Pancreas (tissue), 10 donors: ENCODE measurements at regions not wholly inside any gene's neighbourhood (a gene's known extent, or its start where the extent isn't known, plus 50 kb on each side); places are given as distances from the start of the nearest gene placed in this dataset.

ENCODE experiments used
- ATAC-seq, 4 donors: fragments of 200-7000 bp; cut with Tn5 transposase; one replicate each; pipeline versions ENCODE4 v1.8.0 to v1.9.1; 2020; ENCODE audit warnings: mild to moderate bottlenecking in 4 of 4, moderate library complexity in 4 of 4
- DNase-seq, 6 donors: peaks; one replicate each; pipeline ENCODE4 v3.0.0-alpha.2; 2020
- FAIRE-seq: peaks from 2 replicates; lab custom pipeline; 2012; peaks lifted over from hg19 to GRCh38; lab: Jason Lieb, UNC
- H3K27ac ChIP-seq, 4 donors: fragments of 200-600 bp; sonication (generic); 1 replicate in 3 of 4; 2 replicates in 1 of 4; pipeline versions ENCODE4 v1.5.0 to v1.8.0; 2020
- H3K27me3 ChIP-seq, 4 donors: fragments of 200-600 bp; one replicate each; pipeline ENCODE4 v1.8.0; 2021
- H3K36me3 ChIP-seq, 3 donors: fragments of 200-600 bp; sonication (generic) in 1 of 3; one replicate each; pipeline versions ENCODE4 v1.5.0 to v1.8.0; 2020 to 2021
- H3K4me1 ChIP-seq, 3 donors: fragments of 200-600 bp; one replicate each; pipeline ENCODE4 v1.8.0; 2021
- H3K4me3 ChIP-seq, 4 donors: fragments of 200-600 bp; sonication (generic) in 2 of 4; one replicate each; pipeline versions ENCODE4 v1.5.0 to v1.8.0; 2020 to 2021
- H3K9me3 ChIP-seq, 4 donors: fragments of 200-600 bp; one replicate each; pipeline ENCODE4 v1.8.0; 2021
- CTCF ChIP-seq, 4 donors: fragments of 200-600 bp; sonication (generic) in 3 of 4; IDR thresholded peaks; one replicate each; pipeline versions ENCODE4 v1.5.0 to v1.8.0; 2021; ENCODE audit warnings: antibody characterized with exemption in 4 of 4
- WGBS, 2 donors: extraction: QIAGEN DNeasy Blood & Tissue Kit; methylation state at CpG; one replicate each; pipeline ENCODE4 v1.1.7; 2013; 5-methylcytosine and 5-hydroxymethylcytosine counted together
- intact Hi-C, 3 donors: fragments of 100-400 bp; cut with DNase I; formaldehyde crosslinking; loops; one replicate each; pipeline versions ENCODE4 v1.11.1 to v1.14.2; 2022
- donor health status: healthy with polysubstance abuse.
- donor health status: DM: no; HTN: no; CAD: no; lungs with moderate emphysema.
- donor health status: DM: no; HTN: no; CAD: no.
- donor health status: control.
- donor health status: control.
- donor health status: Bipolar disorder and iron deficiency.
- donor health status: DM: yes; HTN: yes; CAD: no.
- donor health status: DM: no; HTN: no; CAD: no.
- donor health status: DM: no; HTN: no; CAD: no.
- donor health status: DM: yes; HTN: yes; CAD: no.

- FAIRE-seq (no peak), ATAC-seq (no peak), DNase-seq (no peak)
- peaks cover 0 to 3% (median 0%) of the 10 kb centered on the region in 4 donors for H3K27me3 ChIP-seq
- WGBS, 2 donors = 51 to 52% methylated on average over 2 of the region's 2 CpGs
- no peak overlapping the region for H3K4me3 ChIP-seq
- H3K27ac ChIP-seq = no peak overlapping the region
- intact Hi-C loops = no loop called here
- H3K4me1 ChIP-seq = no peaks in the 10 kb centered on the region
- H3K36me3 ChIP-seq = no peaks in the 10 kb centered on the region
- TF ChIP-seq CTCF (IDR thresholded peaks at IDR 0.05) = no peak
- H3K9me3 ChIP-seq = no peaks in the 10 kb centered on the region
These were observed 476.5 kb upstream of the PCDH15 start for GRCh38 chr10:55277549-55277948.

GRCh38 chr10:55274367-55274766 lies 473.3 kb upstream of the PCDH15 start:
- H3K36me3 ChIP-seq = no peaks in the 10 kb centered on the region
- TF ChIP-seq CTCF (IDR thresholded peaks at IDR 0.05) = no peak
- peaks cover 0 to 3% (median 0%) of the 10 kb centered on the region in 4 donors for H3K27me3 ChIP-seq
- no peak overlapping the region for H3K27ac ChIP-seq
- DNase-seq (no peak), ATAC-seq (no peak), FAIRE-seq (no peak)
- H3K4me3 ChIP-seq = no peak overlapping the region
- H3K4me1 ChIP-seq = no peaks in the 10 kb centered on the region
- H3K9me3 ChIP-seq = no peaks in the 10 kb centered on the region
- 59 to 69% methylated on average over 2 of the region's 2 CpGs for WGBS, 2 donors
- intact Hi-C loops = no loop called here

- intact Hi-C loops = no loop called here
- TF ChIP-seq CTCF (IDR thresholded peaks at IDR 0.05) = no peak
- Histone ChIP-seq H3K36me3 (no peaks in the 10 kb centered on the region), H3K27me3 (peaks cover 0 to 3% (median 0%) of the 10 kb centered on the region in 4 donors), H3K4me1 (no peaks in the 10 kb centered on the region), H3K4me3 (no peak overlapping the region), H3K27ac (no peak overlapping the region), H3K9me3 (no peaks in the 10 kb centered on the region)
- FAIRE-seq (no peak), DNase-seq (no peak), ATAC-seq (no peak)
These were observed 472.9 kb upstream of the PCDH15 start for GRCh38 chr10:55273946-55274345.

DNA sequence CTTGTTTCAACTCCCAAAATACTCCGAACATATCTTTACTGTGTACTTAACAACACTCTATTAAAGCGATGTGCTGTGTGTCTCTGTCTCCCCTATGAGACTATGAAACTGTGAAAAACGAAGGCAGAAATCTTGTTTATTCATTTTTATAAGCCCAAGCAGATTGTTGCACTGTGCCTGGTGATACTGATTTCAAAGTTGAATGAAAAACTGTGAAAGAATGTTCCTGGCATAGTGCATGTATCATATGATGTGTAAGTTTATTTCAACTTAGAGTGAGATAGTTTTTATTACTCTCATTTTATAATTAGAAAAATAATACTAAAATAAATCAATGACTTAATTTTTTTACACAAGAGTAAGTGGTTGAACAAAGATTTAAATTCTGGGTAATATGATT lies 471.9 kb upstream of the PCDH15 start:
- no peak overlapping the region for H3K4me3 ChIP-seq
- ATAC-seq (no peak), DNase-seq (no peak), FAIRE-seq (no peak)
- no peak for TF ChIP-seq CTCF (IDR thresholded peaks at IDR 0.05)
- 56 to 64% methylated on average over 3 of the region's 3 CpGs for WGBS, 2 donors
- intact Hi-C loops = no loop called here
- no peak overlapping the region for H3K27ac ChIP-seq
- no peaks in the 10 kb centered on the region for H3K36me3 ChIP-seq
- H3K9me3 ChIP-seq = no peaks in the 10 kb centered on the region
- H3K4me1 ChIP-seq = no peaks in the 10 kb centered on the region
- peaks cover 0 to 3% (median 1%) of the 10 kb centered on the region in 4 donors for H3K27me3 ChIP-seq

GRCh38 chr10:55266797-55267196 lies 465.8 kb upstream of the PCDH15 start:
- ATAC-seq = no peak
- TF ChIP-seq CTCF (IDR thresholded peaks at IDR 0.05) = no peak
- Histone ChIP-seq H3K27ac (no peak overlapping the region), H3K36me3 (no peaks in the 10 kb centered on the region), H3K27me3 (peaks cover 0 to 3% (median 0%) of the 10 kb centered on the region in 4 donors), H3K9me3 (no peaks in the 10 kb centered on the region), H3K4me1 (no peaks in the 10 kb centered on the region), H3K4me3 (no peak overlapping the region)
- intact Hi-C loops = no loop called here
- DNase-seq = no peak
- FAIRE-seq = no peak
- WGBS, 2 donors = 69 to 79% methylated on average over 4 of the region's 4 CpGs
